Right renal pelvis (tissue), 4 donors: ENCODE measurements at regions not wholly inside any gene's neighbourhood (a gene's known extent, or its start where the extent isn't known, plus 50 kb on each side); places are given as distances from the start of the nearest gene placed in this dataset.

ENCODE experiments used
- DNase-seq, 4 donors: peaks; one replicate each; pipeline ENCODE4 v3.0.0-alpha.2; 2013; ENCODE audit warnings: low read depth in 4 of 4, low spot score in 3 of 4, missing footprints in 1 of 4

- DNase-seq, result no peak
Observed at GRCh38 chr1:22241811-22242210, 98.9 kb upstream of the WNT4 start.

GRCh38 chr1:22245100-22245650 lies 102.3 kb upstream of the WNT4 start:
- no peak for DNase-seq

- DNase-seq, result no peak
Observed at GRCh38 chr1:22245726-22246125, 102.8 kb upstream of the WNT4 start.

GRCh38 chr1:22246755-22247480 lies 104.0 kb upstream of the WNT4 start:
- no peak for DNase-seq

- no peak for DNase-seq
Observed at GRCh38 chr1:22247527-22248245, 104.8 kb upstream of the WNT4 start.

- DNase-seq, result no peak
Observed at GRCh38 chr1:22248746-22249145, 105.8 kb upstream of the WNT4 start.

GRCh38 chr1:22249928-22250680 lies 107.2 kb upstream of the WNT4 start:
- DNase-seq, result no peak

- DNase-seq, result no peak
Observed at GRCh38 chr1:22250724-22251123, 107.8 kb upstream of the WNT4 start.

- no peak for DNase-seq
Observed at GRCh38 chr1:22252251-22252650, 109.4 kb upstream of the WNT4 start.

- DNase-seq, result no peak
Observed at GRCh38 chr1:22253012-22253790, 110.3 kb upstream of the WNT4 start.

- DNase-seq, result no peak
Observed at GRCh38 chr1:22254756-22255155, 111.9 kb upstream of the WNT4 start.

- no peak for DNase-seq
Observed at GRCh38 chr1:22255341-22256212, 112.7 kb upstream of the WNT4 start.

- no peak for DNase-seq
Observed at GRCh38 chr1:22256213-22256512, 113.3 kb upstream of the WNT4 start.

GRCh38 chr1:22257290-22258275 lies 114.7 kb upstream of the WNT4 start:
- DNase-seq, result no peak

- no peak for DNase-seq
Observed at GRCh38 chr1:22258698-22259097, 115.8 kb upstream of the WNT4 start.

GRCh38 chr1:22259551-22260282 lies 116.8 kb upstream of the WNT4 start:
- DNase-seq, result no peak

- DNase-seq, result no peak
Observed at GRCh38 chr1:22260860-22261432, 118.0 kb upstream of the WNT4 start.

- no peak for DNase-seq
Observed at GRCh38 chr1:22261580-22261979, 118.7 kb upstream of the WNT4 start.
